H1 (cell line): ENCODE measurements at regions not wholly inside any gene's neighbourhood (a gene's known extent, or its start where the extent isn't known, plus 50 kb on each side); places are given as distances from the start of the nearest gene placed in this dataset.

Source experiments
- CTCF ChIA-PET: fragments of 300-600 bp; sonication (Branson Sonifier 250); formaldehyde crosslinking; loops from one replicate; lab custom pipeline; 2021; ENCODE audit not compliant: partially characterized antibody; lab: Charles Lee
- POLR2A ChIA-PET: fragments of 300-600 bp; sonication (Branson Sonifier 250); formaldehyde crosslinking; loops from one replicate; lab custom pipeline; 2021; ENCODE audit warnings: inconsistent platforms; ENCODE audit not compliant: partially characterized antibody; lab: Charles Lee
- DNase-seq, 2 experiments: peaks; one replicate each; pipeline versions ENCODE4 v3.0.0 to v3.0.0-alpha.2; 2010 to 2022; ENCODE audit warnings: low spot score in 2 of 2, low read depth in 1 of 2, mixed read lengths in 1 of 2
- FAIRE-seq: peaks from 2 replicates; lab custom pipeline; 2011; peaks lifted over from hg19 to GRCh38; lab: Jason Lieb, UNC
- H2AFZ ChIP-seq: 2 replicates; pipeline ENCODE4 v1.8.1; 2012; ENCODE audit warnings: low read length, inconsistent platforms
- H2AK5ac ChIP-seq: 2 replicates; pipeline ENCODE4 v1.6.1; 2013; ENCODE audit warnings: low read depth, low read length
- H2BK120ac ChIP-seq: replicated peaks from 2 replicates; pipeline ENCODE3; 2013; ENCODE audit warnings: low read depth, low read length, inconsistent platforms
- H2BK12ac ChIP-seq: 2 replicates; pipeline ENCODE4 v1.6.1; 2013; ENCODE audit warnings: low read depth, low read length
- H2BK15ac ChIP-seq: 2 replicates; pipeline ENCODE4 v1.6.1; 2013; ENCODE audit warnings: low read length
- H2BK20ac ChIP-seq: 2 replicates; pipeline ENCODE4 v1.6.1; 2013; ENCODE audit warnings: low read length
- H2BK5ac ChIP-seq: 2 replicates; pipeline ENCODE4 v1.6.1; 2013; ENCODE audit warnings: low read depth, low read length
- H3K14ac ChIP-seq: 2 replicates; pipeline ENCODE4 v1.6.1; 2013; ENCODE audit warnings: inconsistent platforms; ENCODE audit not compliant: insufficient read length
- H3K18ac ChIP-seq: 2 replicates; pipeline ENCODE4 v1.6.1; 2013; ENCODE audit warnings: low read length; ENCODE audit errors: extremely low read depth
- H3K23ac ChIP-seq: 2 replicates; pipeline ENCODE4 v1.6.1; 2013; ENCODE audit warnings: inconsistent platforms; ENCODE audit not compliant: insufficient read length
- H3K23me2 ChIP-seq: 2 replicates; pipeline ENCODE4 v1.6.1; 2013; ENCODE audit warnings: low read depth, low read length
- H3K27ac ChIP-seq: 2 replicates; pipeline ENCODE4 v1.6.1; 2011; ENCODE audit warnings: low read depth, low read length, inconsistent platforms
- H3K27me3 ChIP-seq, 4 experiments: replicated peaks in 1 of 4; 1 replicate in 1 of 4; 2 replicates in 3 of 4; pipeline versions ENCODE4 v1.6.1 to v1.8.1; 2011 to 2013; ENCODE audit warnings: low read length in 3 of 4, mild to moderate bottlenecking in 3 of 4, inconsistent platforms in 2 of 4, mixed read lengths in 2 of 4, moderate library complexity in 1 of 4; ENCODE audit not compliant: control insufficient read depth in 3 of 4, insufficient read depth in 3 of 4; ENCODE audit errors: extremely low read depth in 1 of 4
- H3K36me3 ChIP-seq, 4 experiments: 2 replicates each; pipeline versions ENCODE4 v1.6.1 to v1.8.1; 2011 to 2013; ENCODE audit warnings: mild to moderate bottlenecking in 4 of 4, low read length in 3 of 4, moderate library complexity in 2 of 4, control low read depth in 1 of 4, inconsistent platforms in 1 of 4; ENCODE audit not compliant: insufficient read depth in 4 of 4, control insufficient read depth in 2 of 4
- H3K4ac ChIP-seq: replicated peaks from 2 replicates; pipeline ENCODE3; 2013; ENCODE audit warnings: low read length, low read depth, mixed read lengths, inconsistent platforms; ENCODE audit not compliant: insufficient read length
- H3K4me1 ChIP-seq, 4 experiments: replicated peaks in 1 of 4; 1 replicate in 1 of 4; 2 replicates in 3 of 4; pipeline versions ENCODE4 v1.6.1 to v1.8.1; 2011 to 2013; ENCODE audit warnings: low read length in 3 of 4, inconsistent platforms in 2 of 4, mixed read lengths in 1 of 4; ENCODE audit not compliant: insufficient read depth in 4 of 4, control insufficient read depth in 3 of 4
- H3K4me2 ChIP-seq, 2 experiments: 2 replicates each; pipeline versions ENCODE4 v1.6.1 to v1.8.1; 2011 to 2013; ENCODE audit warnings: low read depth in 2 of 2, low read length in 2 of 2, control low read depth in 1 of 2, inconsistent platforms in 1 of 2, mild to moderate bottlenecking in 1 of 2; ENCODE audit not compliant: insufficient read depth in 1 of 2
- H3K4me3 ChIP-seq, 4 experiments: fragments of 200-600, 300-600 bp in 1 of 4; sonication (generic), shearing (Covaris generic), sonication (Bioruptor Twin) in 1 of 4; 2 replicates each; pipeline versions ENCODE4 v1.5.1 to v1.8.1; 2011 to 2016; ENCODE audit warnings: low read length in 4 of 4, low read depth in 3 of 4, control low read depth in 2 of 4, inconsistent platforms in 2 of 4, mild to moderate bottlenecking in 2 of 4, mixed read lengths in 1 of 4, moderate library complexity in 1 of 4; ENCODE audit not compliant: insufficient read depth in 2 of 4; ENCODE audit errors: extremely low read depth in 1 of 4
- H3K56ac ChIP-seq: replicated peaks from 2 replicates; pipeline ENCODE3; 2013; ENCODE audit warnings: low read depth, mild to moderate bottlenecking, mixed read lengths, low read length, inconsistent platforms; ENCODE audit not compliant: insufficient read length
- H3K79me1 ChIP-seq: 2 replicates; pipeline ENCODE4 v1.6.1; 2013; ENCODE audit warnings: low read depth, low read length, control low read depth
- H3K79me2 ChIP-seq, 2 experiments: 2 replicates each; pipeline versions ENCODE4 v1.6.1 to v1.8.1; 2012 to 2013; ENCODE audit warnings: low read length in 2 of 2, mild to moderate bottlenecking in 2 of 2, inconsistent platforms in 1 of 2; ENCODE audit not compliant: insufficient read depth in 2 of 2, control insufficient read depth in 1 of 2
- H3K9ac ChIP-seq, 4 experiments: replicated peaks in 1 of 4; 1 replicate in 1 of 4; 2 replicates in 3 of 4; pipeline versions ENCODE4 v1.6.1 to v1.8.1; 2011 to 2013; ENCODE audit warnings: low read depth in 3 of 4, low read length in 3 of 4, control low read depth in 2 of 4, mild to moderate bottlenecking in 2 of 4, moderate library complexity in 2 of 4, inconsistent platforms in 1 of 4; ENCODE audit errors: extremely low read depth in 1 of 4
- H3K9me3 ChIP-seq, 2 experiments: 2 replicates each; pipeline versions ENCODE4 v1.6.1 to v1.8.1; 2012 to 2013; ENCODE audit warnings: mild to moderate bottlenecking in 2 of 2, moderate library complexity in 2 of 2, control low read depth in 1 of 2, inconsistent platforms in 1 of 2, low read depth in 1 of 2, low read length in 1 of 2, mixed read lengths in 1 of 2; ENCODE audit not compliant: insufficient read depth in 2 of 2
- H4K20me1 ChIP-seq, 2 experiments: replicated peaks in 1 of 2; 2 replicates each; pipeline versions ENCODE3 to v1.8.1; 2011 to 2013; ENCODE audit warnings: inconsistent platforms in 2 of 2, low read length in 2 of 2, mild to moderate bottlenecking in 1 of 2; ENCODE audit not compliant: insufficient read depth in 2 of 2, control insufficient read depth in 1 of 2
- H4K5ac ChIP-seq: 2 replicates; pipeline ENCODE4 v1.6.1; 2013; ENCODE audit warnings: low read length, low read depth, mixed read lengths, inconsistent platforms; ENCODE audit not compliant: insufficient read length
- H4K8ac ChIP-seq: 2 replicates; pipeline ENCODE4 v1.8.0; 2013; ENCODE audit warnings: mild to moderate bottlenecking, moderate library complexity, low read length, inconsistent platforms; ENCODE audit not compliant: insufficient read depth; ENCODE audit errors: extremely low read depth
- H4K91ac ChIP-seq: replicated peaks from 2 replicates; pipeline ENCODE3; 2013; ENCODE audit warnings: low read length, mixed read lengths, inconsistent platforms; ENCODE audit not compliant: insufficient read length
- ASH2L ChIP-seq: fragments of 200-600, 300-600 bp; sonication (generic); IDR thresholded peaks from one replicate; pipeline ENCODE4 v1.7.1; 2017; ENCODE audit warnings: low read length
- BCL11A ChIP-seq, 2 experiments: IDR thresholded peaks; one replicate each; pipeline ENCODE4 v1.6.1; 2011; ENCODE audit warnings: low read depth in 2 of 2, low read length in 2 of 2, mild to moderate bottlenecking in 2 of 2
- KDM5A ChIP-seq: fragments of 200-600 bp; IDR thresholded peaks from 2 replicates; pipeline ENCODE4 v1.7.1; 2012; ENCODE audit warnings: mild to moderate bottlenecking, low read length, inconsistent platforms, mixed read lengths
- RBBP5 ChIP-seq: IDR thresholded peaks from 2 replicates; pipeline ENCODE4 v1.7.1; 2012; ENCODE audit warnings: low read depth, mild to moderate bottlenecking, inconsistent platforms, low read length, moderate library complexity, borderline replicate concordance
- YY1 ChIP-seq: IDR thresholded peaks from 2 replicates; pipeline ENCODE4 v1.6.1; 2011; ENCODE audit warnings: low read depth, mild to moderate bottlenecking, low read length
- WGBS, 2 experiments: shearing (Covaris generic) in 1 of 2; methylation state at CpG; one replicate each; pipeline versions ENCODE4 v1.1.6 to v1.1.7; 2013 to 2015; ENCODE audit warnings: low lambda C conversion rate in 2 of 2, mixed read lengths in 2 of 2, inconsistent platforms in 1 of 2, low coverage in 1 of 2, missing lambda C conversion rate in 1 of 2; ENCODE audit not compliant: insufficient replicate concordance in 2 of 2, insufficient coverage in 1 of 2, insufficient read length in 1 of 2; ENCODE audit errors: extremely low coverage in 1 of 2, missing lambda C conversion rate in 1 of 2; 5-methylcytosine and 5-hydroxymethylcytosine counted together

DNA sequence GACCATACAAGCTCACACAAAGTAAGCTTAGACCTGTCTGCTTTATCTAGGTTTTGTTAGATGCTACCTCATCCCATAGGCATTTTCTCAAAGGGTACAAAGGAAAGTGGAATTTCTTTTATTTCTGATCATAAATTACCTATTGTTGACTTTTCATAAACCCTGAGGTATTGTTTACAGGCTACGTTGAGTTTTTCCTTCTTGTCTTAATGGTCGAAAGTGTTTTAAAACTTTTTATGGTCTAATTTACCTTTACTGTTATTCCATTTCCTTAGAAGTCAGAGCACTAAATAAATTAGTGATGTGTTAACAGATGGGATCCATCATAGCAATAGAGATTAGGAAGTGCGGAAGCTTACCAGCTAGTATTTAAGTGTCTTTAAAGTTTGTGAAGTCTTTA is 159.2 kb upstream of the GABRA2 start:
- ChIA-PET CTCF (no interaction called here), POLR2A (no interaction called here)
- no peak overlapping the region for H2BK12ac ChIP-seq
- no peaks in the 10 kb centered on the region for H3K23me2 ChIP-seq
- no peak for DNase-seq
- 87% methylated on average over 3 of the region's 3 CpGs; no CpG with 5 or more reads in 1 of the 2 experiments for WGBS, 2 experiments
- no peak overlapping the region for H4K91ac ChIP-seq
- no peak overlapping the region for H3K4ac ChIP-seq
- no peak overlapping the region for H4K8ac ChIP-seq
- no peaks in the 10 kb centered on the region for H3K9me3 ChIP-seq
- FAIRE-seq = no peak
- H2AK5ac ChIP-seq = no peak overlapping the region
- no peak overlapping the region for H2BK15ac ChIP-seq
- H3K79me2 ChIP-seq = no peaks in the 10 kb centered on the region
- no peak overlapping the region for H3K14ac ChIP-seq
- H3K4me2 ChIP-seq = no peak overlapping the region
- H4K20me1 ChIP-seq = no peaks in the 10 kb centered on the region
- no peak overlapping the region for H3K18ac ChIP-seq
- H2BK5ac ChIP-seq = no peak overlapping the region
- no peak overlapping the region for H3K56ac ChIP-seq
- no peak overlapping the region for H3K4me3 ChIP-seq
- H3K23ac ChIP-seq = no peak overlapping the region
- no peaks in the 10 kb centered on the region for H3K36me3 ChIP-seq
- H2BK20ac ChIP-seq = no peak overlapping the region
- H3K27me3 ChIP-seq = no peaks in the 10 kb centered on the region
- no peaks in the 10 kb centered on the region for H3K79me1 ChIP-seq
- no peak overlapping the region for H2BK120ac ChIP-seq
- H4K5ac ChIP-seq = no peak overlapping the region
- no peak overlapping the region for H2AFZ ChIP-seq
- H3K9ac ChIP-seq = no peak overlapping the region
- no peak overlapping the region for H3K27ac ChIP-seq
- no peaks in the 10 kb centered on the region for H3K4me1 ChIP-seq
- TF ChIP-seq KDM5A (no peak), ASH2L (no peak), BCL11A (IDR thresholded peaks at IDR 0.05; ENCODE audit: low read depth in 2 of 2, low read length in 2 of 2) (no peak), RBBP5 (no peak), YY1 (no peak)
